ENCODE measurements at regions not wholly inside any gene's neighbourhood (a gene's known extent, or its start where the extent isn't known, plus 50 kb on each side); places are given as distances from the start of the nearest gene placed in this dataset.

DNA sequence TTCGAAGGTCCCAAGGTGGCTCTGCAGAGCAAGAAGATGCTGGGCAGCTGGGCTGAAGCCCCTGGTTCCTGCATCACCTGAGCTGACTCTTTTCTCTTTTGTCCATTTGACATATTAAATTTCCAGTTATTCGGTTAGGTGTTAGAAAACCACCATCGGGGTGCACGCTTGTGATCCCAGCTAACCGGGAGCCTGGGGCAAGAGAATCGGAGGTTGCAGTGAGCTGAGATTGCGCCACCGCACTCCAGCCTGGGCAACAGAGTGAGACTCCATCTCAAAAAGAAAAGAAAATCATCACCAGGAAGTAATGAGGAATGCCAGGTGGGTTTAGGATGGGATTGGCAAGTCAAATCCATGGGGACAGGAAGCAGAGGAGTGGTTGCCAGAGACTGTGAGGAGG is 76.3 kb upstream of the ZC3H12A start:
- H3K27ac ChIP-seq, result no peak overlapping the region
- TF ChIP-seq, protein P1, sequence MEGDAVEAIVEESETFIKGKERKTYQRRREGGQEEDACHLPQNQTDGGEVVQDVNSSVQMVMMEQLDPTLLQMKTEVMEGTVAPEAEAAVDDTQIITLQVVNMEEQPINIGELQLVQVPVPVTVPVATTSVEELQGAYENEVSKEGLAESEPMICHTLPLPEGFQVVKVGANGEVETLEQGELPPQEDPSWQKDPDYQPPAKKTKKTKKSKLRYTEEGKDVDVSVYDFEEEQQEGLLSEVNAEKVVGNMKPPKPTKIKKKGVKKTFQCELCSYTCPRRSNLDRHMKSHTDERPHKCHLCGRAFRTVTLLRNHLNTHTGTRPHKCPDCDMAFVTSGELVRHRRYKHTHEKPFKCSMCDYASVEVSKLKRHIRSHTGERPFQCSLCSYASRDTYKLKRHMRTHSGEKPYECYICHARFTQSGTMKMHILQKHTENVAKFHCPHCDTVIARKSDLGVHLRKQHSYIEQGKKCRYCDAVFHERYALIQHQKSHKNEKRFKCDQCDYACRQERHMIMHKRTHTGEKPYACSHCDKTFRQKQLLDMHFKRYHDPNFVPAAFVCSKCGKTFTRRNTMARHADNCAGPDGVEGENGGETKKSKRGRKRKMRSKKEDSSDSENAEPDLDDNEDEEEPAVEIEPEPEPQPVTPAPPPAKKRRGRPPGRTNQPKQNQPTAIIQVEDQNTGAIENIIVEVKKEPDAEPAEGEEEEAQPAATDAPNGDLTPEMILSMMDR (conservative IDR thresholded peaks at IDR 0.05), result no peak

DNA sequence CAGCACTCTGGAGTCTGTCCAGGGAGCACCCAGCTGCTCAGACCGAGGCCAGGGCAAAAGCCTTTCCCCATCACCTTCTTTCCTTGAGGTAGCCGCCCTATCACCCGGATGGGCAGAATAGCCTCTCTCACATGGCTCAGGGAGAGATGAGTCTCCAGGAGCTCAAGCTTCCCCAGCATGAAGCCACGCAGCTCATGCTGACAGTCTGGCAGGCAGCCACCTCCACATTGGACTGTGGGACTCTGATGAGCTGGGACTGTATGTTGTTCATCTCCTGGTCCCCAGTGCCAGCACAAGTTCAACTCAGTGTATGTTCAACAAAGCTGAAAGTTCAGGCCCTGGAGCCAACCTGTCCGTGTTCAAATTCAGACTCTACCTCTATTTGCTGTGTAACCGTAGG is 75.2 kb upstream of the ZC3H12A start:
- H3K27ac ChIP-seq, result no peak overlapping the region
- TF ChIP-seq, protein P1 (conservative IDR thresholded peaks at IDR 0.05), result no peak

DNA sequence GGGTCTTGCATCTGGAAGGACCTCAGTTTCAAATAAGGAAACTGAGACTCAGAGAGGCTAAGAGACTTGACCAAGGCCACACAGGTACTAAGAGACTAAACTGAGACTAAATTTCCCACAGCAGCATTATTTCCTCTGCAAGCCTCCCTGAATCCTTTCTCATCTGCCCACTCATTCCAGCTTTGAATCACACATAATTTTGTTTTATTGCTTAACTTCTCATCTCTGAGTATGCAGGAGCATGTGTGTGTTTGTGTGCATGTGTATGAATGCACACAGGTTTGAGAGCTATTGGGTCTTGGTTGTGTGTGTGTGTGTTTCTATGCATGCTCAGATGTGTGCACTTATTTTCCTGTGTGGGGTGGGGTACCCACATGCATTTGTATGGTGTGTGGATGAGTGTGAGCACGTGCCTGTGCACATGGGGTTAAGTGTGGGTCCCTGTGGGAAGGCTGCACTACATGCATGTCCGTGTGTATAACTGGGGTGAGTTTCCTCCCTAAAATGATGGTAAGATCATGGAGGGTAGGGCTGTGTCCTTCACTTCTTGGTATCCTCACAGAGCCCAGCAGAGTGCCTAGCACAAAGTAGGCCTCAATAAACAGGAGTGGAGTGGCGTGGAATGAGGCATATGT is 74.4 kb upstream of the ZC3H12A start:
- no peak overlapping the region for H3K27ac ChIP-seq
- TF ChIP-seq, protein P1 (conservative IDR thresholded peaks at IDR 0.05), result no peak

DNA sequence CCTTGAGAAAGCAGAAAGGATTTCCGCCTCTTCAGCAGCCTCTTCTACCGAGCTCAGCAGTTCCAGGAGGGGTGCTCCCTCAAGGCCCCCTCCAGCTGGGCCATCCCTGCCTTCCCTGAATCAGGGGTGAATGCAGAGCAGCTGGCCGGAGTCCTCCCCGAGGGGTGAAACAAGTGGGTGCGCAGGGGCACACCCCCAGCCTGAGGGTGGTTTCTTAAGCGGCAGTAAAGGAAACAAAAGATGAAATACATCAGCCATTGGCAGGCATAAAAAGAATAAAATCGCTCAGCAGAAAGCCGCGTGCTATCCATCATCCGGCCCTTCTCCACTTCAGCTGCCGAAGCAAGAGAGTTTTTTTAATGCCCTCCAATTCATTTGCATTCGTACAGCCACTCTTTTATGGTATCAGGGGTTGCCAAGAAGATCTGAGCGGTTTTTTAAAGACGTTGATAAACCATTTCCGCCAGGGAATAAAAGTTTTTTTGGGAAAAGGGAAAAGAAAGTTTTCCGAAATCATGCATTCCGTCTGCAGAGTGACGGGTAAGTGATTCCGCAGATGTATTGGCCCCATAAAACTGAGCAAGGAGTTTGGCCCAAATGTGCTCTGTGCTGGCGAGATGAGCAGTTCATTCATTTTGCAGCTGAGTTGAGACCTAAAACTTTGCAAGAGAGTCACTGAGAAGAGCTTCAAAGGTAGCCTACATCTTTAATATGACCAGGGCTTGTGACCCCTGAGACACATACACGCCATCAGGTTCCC is 73.7 kb upstream of the ZC3H12A start:
- TF ChIP-seq, protein P1 (conservative IDR thresholded peaks at IDR 0.05), result no peak
- H3K27ac ChIP-seq, result no peak overlapping the region

DNA sequence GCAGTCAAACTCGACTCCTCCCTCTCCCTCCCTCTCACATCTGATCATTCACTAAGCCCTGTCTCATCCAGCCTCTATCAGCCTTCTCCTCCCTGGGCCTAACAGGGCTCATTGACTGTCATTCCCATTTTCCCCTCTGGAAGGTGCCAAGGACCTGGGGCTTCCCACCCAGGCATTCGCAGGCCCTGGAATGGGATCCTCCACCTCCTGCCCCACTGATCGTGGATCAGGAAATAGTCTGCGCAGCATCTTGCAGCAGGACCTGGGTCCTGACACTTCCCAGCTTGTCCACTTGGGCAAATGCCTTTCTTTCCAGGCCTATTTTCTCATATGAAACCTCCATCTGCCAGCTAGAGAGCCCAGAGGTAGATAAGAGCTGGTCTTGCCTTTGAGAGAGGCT is 71.2 kb upstream of the ZC3H12A start:
- TF ChIP-seq, protein P1 (conservative IDR thresholded peaks at IDR 0.05), result no peak
- no peak overlapping the region for H3K27ac ChIP-seq

DNA sequence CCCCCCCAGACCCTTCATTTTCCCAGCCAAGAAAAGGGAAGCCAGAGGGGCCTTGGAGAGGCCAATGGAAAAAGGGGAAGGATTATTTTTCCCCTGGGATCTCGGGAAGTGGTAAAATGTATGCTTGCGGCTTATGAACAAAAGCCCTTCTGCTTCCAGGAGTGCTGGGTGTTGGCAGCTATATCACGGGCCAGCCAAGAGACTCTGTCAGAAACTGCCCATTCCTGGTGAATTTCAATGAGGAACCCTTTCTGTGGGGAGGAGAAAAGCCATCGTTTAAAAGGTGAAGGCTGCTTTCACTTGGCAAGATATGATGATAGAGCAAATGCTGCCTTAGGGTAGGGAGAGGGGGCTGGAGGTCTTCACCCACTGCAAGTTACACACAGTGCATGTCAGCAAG is 69.7 kb upstream of the ZC3H12A start:
- no peak overlapping the region for H3K27ac ChIP-seq
- TF ChIP-seq, protein P1 (conservative IDR thresholded peaks at IDR 0.05), result no peak

DNA sequence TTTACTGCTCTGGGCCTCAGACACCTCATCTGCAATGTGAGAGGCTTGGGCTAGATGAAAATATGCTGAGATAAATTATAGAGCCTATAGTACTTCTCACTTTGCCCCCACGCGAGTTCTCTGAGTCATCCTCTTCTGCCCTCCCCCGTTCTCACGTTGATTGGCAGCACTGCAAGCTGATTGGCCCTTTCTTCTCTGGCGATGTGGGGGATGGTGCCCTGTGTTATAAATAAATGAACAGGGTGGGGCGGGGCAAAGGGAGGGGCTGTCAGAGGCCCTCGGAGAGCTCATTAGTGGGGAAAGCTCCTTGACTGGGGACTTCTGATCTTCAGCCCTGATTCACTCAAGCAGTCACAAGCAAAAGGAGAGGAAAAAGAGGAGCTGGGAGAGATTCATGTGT is 64.3 kb upstream of the ZC3H12A start:
- TF ChIP-seq, protein P1 (conservative IDR thresholded peaks at IDR 0.05), result no peak
- no peak overlapping the region for H3K27ac ChIP-seq

Data from VCaP (cell line).